NCI-H82 (cell line): ENCODE measurements at regions not wholly inside any gene's neighbourhood (a gene's known extent, or its start where the extent isn't known, plus 50 kb on each side); places are given as distances from the start of the nearest gene placed in this dataset.
A peak's percentile ranks its signal among the peaks of the same experiment; 100 is the strongest.

ENCODE experiments used
- DNase-seq: peaks from one replicate; lab custom pipeline; 2025; lab: John Stamatoyannopoulos, UW

GRCh38 chr9:99399474-99399873 lies 177.4 kb downstream of the SEC61B start:
- DNase-seq = no peak

GRCh38 chr9:99400184-99400731 lies 178.2 kb downstream of the SEC61B start:
- no peak for DNase-seq

GRCh38 chr9:99401680-99402504 lies 179.8 kb downstream of the SEC61B start:
- DNase-seq = no peak

- no peak for DNase-seq
Measured at GRCh38 chr9:99403371-99403770, 181.3 kb downstream of the SEC61B start.

- DNase-seq = no peak
Measured at GRCh38 chr9:99405359-99405758, 183.3 kb downstream of the SEC61B start.

- DNase-seq = no peak
Measured at GRCh38 chr9:99406939-99407338, 184.9 kb downstream of the SEC61B start.

GRCh38 chr9:99411068-99411467 lies 189.0 kb downstream of the SEC61B start:
- DNase-seq = peak; percentile 8

- peak; percentile 67 for DNase-seq
Measured at GRCh38 chr9:99411479-99412115, 189.5 kb downstream of the SEC61B start.

- DNase-seq = no peak
Measured at GRCh38 chr9:99412606-99413005, 190.5 kb downstream of the SEC61B start.

- DNase-seq = no peak
Measured at GRCh38 chr9:99414321-99414720, 192.2 kb downstream of the SEC61B start.

GRCh38 chr9:99415606-99416005 lies 193.5 kb downstream of the SEC61B start:
- DNase-seq = no peak

- DNase-seq = no peak
Measured at GRCh38 chr9:99416007-99416406, 193.9 kb downstream of the SEC61B start.

- DNase-seq = peak; percentile 65
Measured at GRCh38 chr9:99419070-99419469, 197.0 kb downstream of the SEC61B start.

- no peak for DNase-seq
Measured at GRCh38 chr9:99421369-99421768, 199.3 kb downstream of the SEC61B start.

GRCh38 chr9:99425124-99425523 lies 203.0 kb downstream of the SEC61B start:
- DNase-seq = peak; percentile 64

GRCh38 chr9:99425923-99426842 lies 204.1 kb downstream of the SEC61B start:
- peak; percentile 12 for DNase-seq

GRCh38 chr9:99427260-99427659 lies 205.2 kb downstream of the SEC61B start:
- DNase-seq = no peak

GRCh38 chr9:99430301-99430700 lies 208.2 kb downstream of the SEC61B start:
- DNase-seq = no peak

GRCh38 chr9:99431103-99431502 lies 209.0 kb downstream of the SEC61B start:
- DNase-seq = no peak

GRCh38 chr9:99432075-99432474 lies 210.0 kb downstream of the SEC61B start:
- no peak for DNase-seq

- no peak for DNase-seq
Measured at GRCh38 chr9:99433095-99433494, 211.0 kb downstream of the SEC61B start.

- no peak for DNase-seq
Measured at GRCh38 chr9:99433555-99433954, 211.5 kb downstream of the SEC61B start.
